AG10803 (cell line): ENCODE measurements at regions not wholly inside any gene's neighbourhood (a gene's known extent, or its start where the extent isn't known, plus 50 kb on each side); places are given as distances from the start of the nearest gene placed in this dataset.
"Not testable (repeated sequence)": the region's sequence is repeated elsewhere in the genome, so short reads cannot be mapped to it uniquely, and the experiment has no call there.

Experiments used
- DNase-seq: peaks from one replicate; pipeline ENCODE4 v3.0.0; 2010; ENCODE audit warnings: low read depth
- H3K4me3 ChIP-seq: 2 replicates; pipeline ENCODE4 v1.5.1; 2011; ENCODE audit warnings: mild to moderate bottlenecking, low read length, control low read depth
- CTCF ChIP-seq: conservative IDR thresholded peaks from 2 replicates; pipeline ENCODE4 v1.5.1; 2011; ENCODE audit warnings: mild to moderate bottlenecking, low read length, control low read depth, inconsistent platforms

- no peak for TF ChIP-seq CTCF
- no peak overlapping the region for H3K4me3 ChIP-seq
- DNase-seq = no peak
Measured at GRCh38 chr21:33969581-33969980, 54.0 kb upstream of the ATP5PO start.

GRCh38 chr21:33968995-33969348 is 53.4 kb upstream of the ATP5PO start:
- no peak for TF ChIP-seq CTCF
- H3K4me3 ChIP-seq = no peak overlapping the region
- no peak for DNase-seq

GRCh38 chr21:33968080-33968994 is 52.7 kb upstream of the ATP5PO start:
- TF ChIP-seq CTCF = no peak
- peak; percentile 69 for DNase-seq
- no peak overlapping the region for H3K4me3 ChIP-seq

- DNase-seq = no peak
- H3K4me3 ChIP-seq = no peak overlapping the region
- TF ChIP-seq CTCF = no peak
Measured at GRCh38 chr21:33967086-33967571, 51.5 kb upstream of the ATP5PO start.

- no peak for TF ChIP-seq CTCF
- DNase-seq = no peak
- H3K4me3 ChIP-seq = no peak overlapping the region
Measured at GRCh38 chr21:33966324-33966949, 50.8 kb upstream of the ATP5PO start.

- not testable (repeated sequence) for H3K4me3 ChIP-seq, DNase-seq
Measured at GRCh38 chr21:33965662-33966061, 50.1 kb upstream of the ATP5PO start.
